NCI-H128 (cell line): ENCODE measurements at regions not wholly inside any gene's neighbourhood (a gene's known extent, or its start where the extent isn't known, plus 50 kb on each side); places are given as distances from the start of the nearest gene placed in this dataset.

Experiments used
- DNase-seq: peaks from one replicate; lab custom pipeline; 2025; ENCODE audit not compliant: unreplicated experiment; lab: John Stamatoyannopoulos, UW

- no peak for DNase-seq
These were observed 186.9 kb downstream of the ZFP36L2 start for GRCh38 chr2:43039376-43040080.

DNA sequence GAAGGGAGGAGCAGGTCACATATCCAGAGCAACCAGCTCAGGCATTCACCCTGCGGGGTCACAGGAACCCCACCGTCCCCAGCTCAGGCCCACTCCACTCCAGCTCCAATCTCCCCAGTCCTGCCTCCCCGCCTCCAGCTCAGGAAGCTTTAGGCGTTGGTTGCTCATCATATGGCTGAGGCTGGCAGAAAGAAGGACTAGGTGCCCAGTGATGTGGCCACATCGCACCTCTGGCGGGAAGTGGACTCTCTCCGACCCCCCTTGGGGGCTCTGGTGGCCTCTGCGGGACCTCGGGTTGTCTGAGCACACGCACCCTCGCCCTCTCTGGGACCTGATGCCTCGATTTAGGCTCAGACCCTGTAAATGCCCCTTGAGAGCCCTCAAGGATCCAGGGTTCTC, 187.7 kb downstream of the ZFP36L2 start:
- DNase-seq: no peak

DNA sequence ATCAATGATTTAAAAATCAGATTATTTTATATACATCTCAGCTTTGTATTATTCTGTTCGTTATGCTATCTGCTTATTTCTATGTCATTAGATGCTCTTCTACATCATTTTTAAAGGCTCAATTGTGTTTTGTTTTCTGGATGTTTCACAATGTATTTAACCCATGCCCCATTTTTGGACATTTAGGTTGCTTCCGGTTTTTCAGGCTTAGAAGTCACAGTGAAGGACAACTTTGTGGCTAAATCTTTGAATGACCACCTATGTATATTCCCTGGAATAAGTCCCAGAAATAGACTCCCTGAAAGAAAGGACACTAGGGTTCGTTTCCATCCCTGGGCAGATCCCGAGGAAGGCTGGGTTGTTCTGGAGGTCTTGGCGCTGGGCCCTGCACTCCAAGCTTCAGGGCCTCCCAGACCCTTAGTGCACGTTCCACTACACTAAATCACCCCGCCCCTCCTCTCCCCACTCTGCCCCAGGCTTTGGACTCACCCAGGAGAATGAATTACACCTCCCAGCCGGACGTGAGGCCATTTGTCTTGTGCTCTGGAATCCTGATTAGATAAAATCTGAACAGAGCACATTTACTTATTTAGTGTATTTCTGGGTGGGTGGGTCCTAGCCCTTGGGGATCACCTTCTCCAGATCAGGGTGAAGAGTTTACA, 188.2 kb downstream of the ZFP36L2 start:
- no peak for DNase-seq

DNA sequence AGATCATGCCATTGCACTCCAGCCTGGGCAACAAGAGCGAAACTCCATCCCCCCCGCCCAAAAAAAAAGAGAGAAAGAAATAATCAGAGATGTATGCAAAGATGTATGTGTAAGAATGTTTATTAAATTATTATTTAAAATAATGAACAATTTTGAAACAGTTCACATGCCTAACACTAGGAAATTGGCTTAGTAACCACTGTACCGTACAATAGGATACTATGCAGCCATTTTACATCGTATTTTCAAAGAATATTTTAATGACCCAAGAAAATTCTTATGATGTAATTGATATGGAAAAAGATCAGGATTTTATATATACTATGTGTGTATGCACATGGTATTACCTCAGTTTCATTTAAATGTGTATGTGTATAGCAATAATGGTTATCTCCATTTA, 190.5 kb downstream of the ZFP36L2 start:
- no peak for DNase-seq

DNA sequence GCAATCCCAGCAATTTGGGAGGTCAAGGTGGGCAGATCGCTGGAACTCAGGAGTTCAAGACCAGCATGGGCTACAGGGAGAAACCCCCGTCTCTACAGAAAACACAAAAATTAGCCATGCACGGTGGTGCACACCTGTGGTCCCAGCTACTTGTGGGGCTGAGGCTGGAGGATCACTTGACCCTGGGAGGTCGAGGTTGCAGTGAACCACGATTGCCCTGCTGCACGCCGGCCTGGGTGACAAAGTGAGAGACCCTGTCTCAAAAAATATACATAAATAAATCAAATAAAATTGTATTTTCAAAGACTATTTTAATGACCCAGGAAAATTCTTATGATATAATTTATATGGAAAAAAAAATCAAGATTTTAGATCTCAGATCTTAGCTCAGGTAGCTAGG, 191.5 kb downstream of the ZFP36L2 start:
- DNase-seq: no peak

DNA sequence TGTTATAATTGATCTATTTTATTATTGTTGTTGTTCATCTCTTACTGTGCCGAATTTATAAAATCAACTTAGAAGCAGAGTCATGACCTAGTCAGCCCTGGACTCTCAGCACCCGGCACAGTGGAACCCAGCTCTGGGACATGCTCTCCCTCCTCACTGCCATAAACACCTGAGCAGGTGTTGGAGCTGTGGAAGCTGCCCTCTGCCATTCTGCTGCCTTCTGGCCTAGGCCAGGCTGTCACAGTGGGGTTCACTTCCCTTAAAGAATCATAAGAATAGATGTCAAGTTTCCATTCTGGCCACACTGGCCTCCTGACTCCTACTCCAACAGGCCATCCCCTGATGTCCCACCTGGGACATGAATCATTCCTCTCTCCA, 192.2 kb downstream of the ZFP36L2 start:
- DNase-seq: no peak

DNA sequence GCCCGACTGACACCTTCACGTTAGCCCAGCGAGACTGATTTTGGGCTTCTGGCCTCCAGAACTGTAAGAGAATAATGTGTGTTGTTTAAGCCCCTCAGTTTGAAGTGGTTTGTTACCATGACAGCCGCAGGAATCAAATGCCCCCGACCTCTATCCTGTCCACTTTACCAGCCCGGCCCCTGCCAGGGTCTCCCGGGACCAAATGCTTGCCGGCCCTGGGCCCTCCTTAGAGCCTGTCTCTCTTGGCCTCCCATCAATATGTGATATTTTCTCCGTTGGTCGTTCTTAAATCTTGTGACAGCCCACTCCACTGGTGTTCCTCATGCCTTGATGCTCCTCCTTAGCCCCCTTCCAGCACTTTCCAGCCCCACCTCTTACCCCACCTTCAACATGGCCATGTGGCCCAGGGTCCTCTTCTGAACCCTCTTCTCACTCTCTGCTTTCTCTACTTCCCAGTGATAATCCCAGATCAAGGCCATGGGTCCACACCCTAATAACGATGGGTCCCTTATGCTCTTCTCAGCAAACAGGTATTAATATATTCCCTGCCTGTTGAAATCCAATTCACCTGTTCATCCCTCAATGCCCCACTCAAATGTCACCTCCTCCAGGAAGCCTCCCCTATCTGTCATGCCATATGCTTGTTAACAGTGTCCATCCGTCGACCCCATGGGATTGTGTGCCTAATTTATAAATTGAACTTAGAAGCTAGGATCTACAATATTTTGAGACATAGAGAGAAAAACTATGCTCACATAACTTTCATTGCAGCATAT, 192.8 kb downstream of the ZFP36L2 start:
- DNase-seq: no peak

DNA sequence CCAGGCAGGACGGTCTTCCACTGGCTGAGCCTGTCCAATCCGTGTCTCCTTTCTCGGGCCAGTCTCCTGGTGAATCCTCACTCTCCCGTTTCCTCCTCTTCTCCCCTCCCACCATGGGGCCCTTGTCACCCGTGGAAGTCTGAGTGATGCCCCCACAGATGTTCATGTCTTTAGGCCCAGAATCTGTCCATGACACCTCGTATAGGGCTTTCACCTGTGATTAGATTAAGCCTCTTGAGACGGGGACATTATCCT, 193.5 kb downstream of the ZFP36L2 start:
- no peak for DNase-seq

DNA sequence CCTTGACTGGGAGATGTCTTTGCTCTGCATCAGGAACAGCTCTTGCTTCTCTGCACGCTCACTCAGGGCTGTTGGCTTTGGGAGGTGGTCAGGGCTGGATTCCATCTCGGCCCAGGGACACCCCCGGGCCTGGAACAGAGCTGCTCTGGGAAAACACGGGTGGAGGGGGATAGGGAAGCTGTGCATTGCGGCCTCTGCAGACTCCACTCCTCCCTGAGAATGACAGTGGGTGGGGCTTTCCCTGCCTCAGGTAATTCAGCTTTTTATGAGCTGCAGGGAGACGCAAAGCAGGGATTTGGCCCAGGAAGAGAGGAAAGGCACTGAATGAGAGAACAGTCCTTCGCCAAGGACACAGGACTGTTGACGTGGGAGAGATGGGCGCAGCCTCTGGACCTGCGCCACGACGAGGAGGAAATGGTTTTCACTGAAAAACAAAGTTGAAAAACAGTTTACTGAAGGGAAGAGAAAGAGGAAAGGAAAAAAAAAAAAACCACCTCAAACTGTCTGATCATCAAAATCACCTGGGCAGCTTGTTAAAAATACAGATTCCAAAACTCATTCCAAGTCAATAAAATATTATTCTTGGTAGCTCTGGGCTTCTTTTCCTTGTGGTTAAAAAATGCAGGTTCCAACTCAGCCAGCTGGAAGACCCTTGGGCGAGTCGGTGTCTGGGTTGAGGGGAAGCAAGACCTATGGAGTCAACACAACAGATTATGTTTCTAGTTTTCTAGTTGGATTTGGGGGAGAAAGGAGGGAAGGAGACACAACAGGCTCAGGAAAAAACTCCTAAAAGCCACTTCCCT, 194.0 kb downstream of the ZFP36L2 start:
- no peak for DNase-seq

DNA sequence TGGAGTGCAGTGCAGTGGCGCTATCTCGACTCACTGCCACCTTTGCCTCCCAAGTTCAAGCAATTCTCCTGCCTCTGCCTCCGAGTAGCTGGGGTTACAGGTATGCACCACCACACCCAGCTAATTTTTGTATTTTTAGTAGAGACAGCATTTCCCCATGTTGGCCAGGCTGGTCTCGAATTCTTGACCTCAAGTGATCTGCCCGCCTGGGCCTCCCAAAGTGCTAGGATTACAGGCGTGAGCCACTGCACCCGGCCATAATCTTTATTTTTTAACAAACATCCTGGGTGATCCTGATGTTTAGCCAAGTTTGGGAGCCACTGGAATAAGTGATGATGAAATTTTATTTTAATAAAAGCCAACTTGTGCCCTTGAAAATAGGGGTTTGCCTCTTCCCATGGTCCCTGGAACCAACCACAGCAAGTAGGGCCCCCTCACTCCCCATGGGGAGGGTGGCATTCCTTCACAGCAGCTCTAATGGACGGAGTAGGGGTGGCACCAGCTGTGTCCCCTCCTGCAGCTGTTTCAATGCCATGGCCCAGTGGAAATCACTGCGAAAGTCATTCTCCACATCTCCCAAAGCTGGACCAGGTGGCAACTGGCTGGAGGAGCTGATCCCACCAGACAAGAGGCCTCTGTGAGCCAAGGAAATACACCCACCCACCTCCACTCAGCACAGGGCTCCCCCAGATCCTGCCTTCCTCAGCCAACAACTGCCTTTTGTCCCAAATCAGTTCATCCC, 194.8 kb downstream of the ZFP36L2 start:
- DNase-seq: no peak

DNA sequence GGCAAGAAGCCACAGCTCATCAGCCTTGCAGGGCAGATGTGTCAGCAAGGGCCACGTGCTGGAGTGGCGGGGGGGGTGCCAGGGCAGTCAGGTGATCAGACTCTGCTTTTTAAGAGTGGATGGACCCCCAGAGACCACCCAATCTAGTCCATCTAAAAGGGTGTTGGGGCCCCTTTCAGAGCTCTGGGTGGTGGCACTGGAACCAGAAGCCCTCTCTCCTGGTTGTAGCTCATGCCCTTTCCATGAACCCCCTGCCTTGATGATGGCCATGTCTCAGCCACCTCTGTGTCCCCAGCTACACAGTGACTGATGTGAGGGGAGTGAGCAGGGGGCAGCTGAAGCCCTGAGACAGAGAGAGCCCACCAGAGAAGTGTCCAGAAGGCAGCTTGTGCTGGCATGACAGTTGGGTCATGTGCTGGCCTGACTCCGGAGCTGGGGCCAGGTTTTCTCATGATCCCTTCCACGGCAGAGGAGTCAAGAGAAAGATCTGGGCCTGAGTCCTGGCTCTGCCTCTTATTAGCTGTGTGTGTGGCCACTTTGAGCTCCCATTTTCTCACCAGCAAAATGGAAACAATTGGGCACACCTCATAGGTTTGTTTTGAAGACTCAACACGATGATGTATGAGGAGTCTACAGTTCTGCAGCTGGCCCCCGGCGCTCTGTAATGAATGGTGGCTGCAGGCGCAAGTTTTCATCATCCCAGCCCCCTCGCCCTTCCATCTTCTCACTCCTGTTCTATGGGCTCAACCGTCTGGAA, 195.7 kb downstream of the ZFP36L2 start:
- DNase-seq: no peak

DNA sequence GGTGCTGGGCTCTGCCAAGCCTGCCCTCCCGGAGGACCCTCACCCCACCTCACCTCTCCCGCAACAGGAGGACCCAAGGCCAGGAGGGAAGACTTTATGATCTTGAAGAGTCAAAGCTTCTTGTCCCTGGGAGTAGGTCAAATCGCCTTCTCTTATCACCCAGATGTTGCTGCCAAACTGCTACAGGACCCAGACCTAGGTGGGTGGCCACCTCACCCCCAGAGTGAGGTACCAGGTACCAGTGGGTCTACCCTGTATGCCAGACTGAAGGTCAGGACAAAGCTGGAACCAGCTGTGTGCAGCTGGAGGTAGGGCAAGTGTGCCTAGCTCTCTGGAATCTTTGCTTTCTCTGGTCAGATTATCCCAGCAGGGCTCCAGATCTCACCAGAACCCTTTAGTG, 197.2 kb downstream of the ZFP36L2 start:
- DNase-seq: no peak

DNA sequence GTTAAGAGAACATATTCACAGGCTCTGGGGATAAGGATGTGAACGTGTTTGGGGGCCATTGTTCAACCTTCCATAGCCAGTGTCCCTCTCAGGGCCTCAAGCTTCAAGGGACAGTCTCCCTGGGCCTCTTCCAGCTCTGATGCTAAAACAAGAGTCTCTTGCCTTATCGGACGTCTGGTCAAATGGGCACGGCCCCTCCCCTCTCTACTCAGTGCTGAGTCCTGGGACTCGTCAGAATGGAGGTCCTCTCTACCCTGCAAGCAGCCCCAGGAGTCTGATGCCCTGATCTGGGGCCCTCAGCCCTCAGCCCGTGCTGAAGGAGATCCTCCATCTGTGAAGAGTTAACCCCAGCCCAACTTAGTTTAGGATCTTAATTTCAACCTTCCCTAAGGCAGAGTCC, 198.2 kb downstream of the ZFP36L2 start:
- no peak for DNase-seq

DNA sequence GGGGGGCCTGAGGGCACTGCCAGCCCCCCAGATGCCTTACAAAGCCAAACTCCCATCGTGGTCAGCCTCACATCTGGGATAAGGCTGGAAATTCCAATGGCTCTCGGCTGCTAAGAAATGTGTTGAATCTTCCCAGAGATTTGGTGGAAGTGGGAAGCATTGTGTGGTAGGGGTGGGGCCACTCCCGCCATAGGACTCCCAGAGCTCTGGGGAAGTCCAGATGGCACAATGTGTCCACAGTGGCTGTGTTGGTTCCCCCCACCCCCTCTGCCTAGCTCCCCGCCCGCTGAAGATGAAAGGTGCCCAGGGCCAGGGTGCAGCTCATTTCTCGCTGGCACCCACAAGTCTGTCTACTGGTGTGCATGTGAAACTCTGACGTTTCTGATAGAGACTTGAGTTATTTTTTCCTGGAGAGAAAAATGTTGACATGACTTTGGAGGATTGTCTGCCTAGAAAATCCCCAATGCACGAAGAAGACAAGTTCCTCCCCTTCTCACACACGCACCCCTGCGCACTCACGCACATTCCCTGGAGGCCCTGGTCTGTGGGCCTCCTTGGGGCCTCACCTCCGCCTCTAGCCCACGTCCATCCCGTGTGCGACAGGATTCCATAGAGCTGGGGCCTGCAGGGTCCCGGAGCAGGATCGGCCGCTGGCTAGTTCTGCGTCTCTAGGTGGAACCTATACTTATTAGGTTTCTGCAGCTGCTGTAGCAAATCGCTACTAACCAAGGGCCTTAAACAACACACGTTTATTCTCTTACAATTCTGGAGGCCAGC, 199.1 kb downstream of the ZFP36L2 start:
- DNase-seq: no peak

DNA sequence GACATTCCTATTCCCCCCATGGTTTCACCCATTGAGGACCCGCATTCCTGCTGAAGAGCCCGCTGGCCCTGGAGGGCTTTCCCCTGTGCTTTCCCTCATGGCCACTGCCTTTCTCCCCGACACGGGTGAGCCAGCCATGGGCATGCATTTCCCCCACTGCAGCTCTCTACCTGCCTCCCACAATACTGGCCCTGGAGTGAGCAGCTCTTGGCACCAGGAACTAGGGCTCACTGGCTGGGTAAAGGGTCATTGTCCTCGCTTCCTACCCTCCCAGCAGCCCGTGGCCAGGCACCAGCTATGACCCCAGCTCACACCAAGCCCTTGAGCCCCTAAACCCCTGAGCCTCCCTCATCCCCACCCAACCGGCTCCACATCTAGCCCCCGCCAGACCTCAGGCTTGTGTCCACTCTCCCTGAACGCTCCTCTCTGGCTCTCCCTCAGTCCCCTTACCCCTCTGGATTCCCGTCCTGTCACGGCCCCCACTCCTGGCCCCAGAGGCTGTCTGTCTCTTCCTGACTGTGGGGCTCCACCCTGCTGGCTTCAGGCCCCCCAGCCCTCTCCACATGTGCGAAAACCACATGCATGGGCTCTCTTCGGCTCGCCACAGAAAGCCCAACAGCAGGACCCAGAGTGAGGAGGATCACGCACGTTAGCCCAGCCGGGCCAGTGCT, 199.8 kb downstream of the ZFP36L2 start:
- no peak for DNase-seq

DNA sequence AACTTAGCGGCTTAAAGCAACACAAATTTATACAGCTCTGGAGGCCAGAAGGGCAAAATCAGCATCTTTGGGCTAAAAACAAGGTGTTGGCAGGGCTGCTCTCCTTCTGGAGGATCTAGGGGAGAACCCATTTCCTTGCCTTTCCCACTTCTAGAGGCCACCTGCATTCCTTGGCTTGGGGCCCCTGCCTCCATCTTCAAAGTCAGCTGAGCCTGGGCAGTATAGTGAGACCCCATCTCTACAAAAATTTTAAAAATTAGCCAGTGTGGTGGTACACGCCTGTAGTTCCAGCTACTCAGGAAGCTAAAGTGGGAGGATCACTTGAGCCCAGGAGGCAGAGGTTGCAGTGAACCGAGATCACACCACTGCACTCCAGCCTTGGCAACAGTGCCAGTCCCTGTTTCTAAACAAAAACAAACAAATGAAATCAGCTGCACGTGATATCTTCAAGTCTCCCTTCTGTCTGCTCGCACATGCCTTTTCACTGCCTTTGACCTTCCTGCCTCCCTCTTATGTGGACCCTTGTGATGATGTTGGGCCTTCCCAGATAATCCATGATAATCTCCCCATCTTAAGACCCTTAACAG, 200.6 kb downstream of the ZFP36L2 start:
- DNase-seq: no peak

DNA sequence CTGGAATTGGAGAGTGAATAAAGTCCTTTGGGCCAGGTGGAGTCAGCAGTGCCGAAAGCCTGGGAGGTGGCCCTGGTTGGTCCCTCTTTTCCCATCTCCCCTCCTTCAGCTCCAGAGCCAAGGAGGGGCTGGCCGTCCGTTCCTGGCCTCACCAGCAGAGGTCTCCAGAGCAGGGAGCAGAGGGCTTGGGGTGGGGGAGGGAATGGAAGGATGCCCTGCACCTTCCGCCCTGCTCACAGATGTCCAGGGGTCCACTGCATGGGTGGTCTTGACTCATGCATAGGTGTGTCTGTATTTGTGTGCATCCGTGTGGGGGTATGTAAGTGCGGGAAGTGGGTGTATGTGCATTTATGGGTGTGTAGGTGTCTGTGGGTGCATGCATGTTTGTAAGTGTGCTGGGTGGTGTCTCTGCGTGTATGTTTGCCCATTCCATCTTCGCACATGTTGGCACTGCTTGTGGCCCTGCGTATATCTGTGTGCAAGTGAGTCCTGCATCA, 201.8 kb downstream of the ZFP36L2 start:
- no peak for DNase-seq

- DNase-seq: no peak
These were observed 202.5 kb downstream of the ZFP36L2 start for GRCh38 chr2:43023791-43024514.
